Right cardiac atrium (tissue), 5 donors: ENCODE measurements at regions not wholly inside any gene's neighbourhood (a gene's known extent, or its start where the extent isn't known, plus 50 kb on each side); places are given as distances from the start of the nearest gene placed in this dataset.
A peak's percentile ranks its signal among the peaks of the same experiment; 100 is the strongest.

Source experiments
- ATAC-seq, 2 donors: fragments of 200-7000 bp; cut with Tn5 transposase; one replicate each; pipeline versions ENCODE4 v1.8.0 to v1.9.1; 2020; ENCODE audit warnings: moderate library complexity in 2 of 2, mild to moderate bottlenecking in 1 of 2
- DNase-seq, 3 donors: peaks; one replicate each; pipeline ENCODE4 v3.0.0-alpha.2; 2020
- H3K27ac ChIP-seq: one replicate; pipeline ENCODE4 v1.5.1; 2013; ENCODE audit warnings: mild to moderate bottlenecking, low read length, control low read depth, moderate library complexity
- H3K27me3 ChIP-seq: one replicate; pipeline ENCODE4 v1.6.1; 2013; ENCODE audit not compliant: control insufficient read depth, insufficient read depth
- H3K4me1 ChIP-seq: one replicate; pipeline ENCODE4 v1.6.1; 2013; ENCODE audit warnings: low read length; ENCODE audit not compliant: control insufficient read depth, insufficient read depth
- H3K4me3 ChIP-seq: one replicate; pipeline ENCODE4 v1.5.1; 2013; ENCODE audit warnings: low read length, control low read depth
- H3K9me3 ChIP-seq: one replicate; pipeline ENCODE4 v1.6.1; 2013; ENCODE audit warnings: low read length; ENCODE audit not compliant: control insufficient read depth
- WGBS: extraction: QIAGEN DNeasy Blood & Tissue Kit; methylation state at CpG from one replicate; pipeline ENCODE4 v1.1.7; 2013; 5-methylcytosine and 5-hydroxymethylcytosine counted together
- intact Hi-C, 4 donors: fragments of 100-400 bp; cut with DNase I; formaldehyde crosslinking; loops; one replicate each; pipeline versions ENCODE4 v1.11.0 to v1.14.0; 2022 to 2023
- donor health status: healthy with polysubstance abuse.
- donor health status: DM: no; HTN: yes; CAD: no.
- donor health status: DM: no; HTN: no; CAD: no.
- donor health status: DM: no; HTN: yes; CAD: no; lungs with severe emphysema.
- donor health status: DM: yes; HTN: yes; CAD: no.

DNA sequence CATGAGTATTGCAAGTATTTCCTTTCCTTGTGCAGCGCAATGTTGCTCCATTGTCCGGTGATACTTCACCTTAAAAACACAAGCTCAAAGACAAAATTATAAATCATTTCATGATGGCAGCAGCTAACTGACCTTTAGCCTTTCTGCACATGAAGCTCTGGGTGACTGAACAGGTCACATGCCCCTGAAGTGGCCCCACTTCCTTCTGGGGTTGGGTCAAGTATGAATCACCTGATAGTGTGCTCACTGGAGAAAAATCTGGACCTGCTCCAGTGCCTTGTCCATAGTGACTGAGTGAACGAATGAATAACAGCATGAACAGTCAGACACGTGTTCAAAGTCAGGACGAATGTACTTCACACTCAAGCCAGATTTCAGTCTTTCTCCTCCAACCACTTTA lies 658.9 kb downstream of the NPHP4 start:
- H3K9me3 ChIP-seq = no peaks in the 10 kb centered on the region
- no peak for DNase-seq
- WGBS = 70% methylated on average over 5 of the region's 5 CpGs
- H3K4me1 ChIP-seq = no peaks in the 10 kb centered on the region
- ATAC-seq = no peak
- no peaks in the 10 kb centered on the region for H3K27me3 ChIP-seq
- no peak overlapping the region for H3K27ac ChIP-seq
- intact Hi-C loops = no loop called here
- no peak overlapping the region for H3K4me3 ChIP-seq

DNA sequence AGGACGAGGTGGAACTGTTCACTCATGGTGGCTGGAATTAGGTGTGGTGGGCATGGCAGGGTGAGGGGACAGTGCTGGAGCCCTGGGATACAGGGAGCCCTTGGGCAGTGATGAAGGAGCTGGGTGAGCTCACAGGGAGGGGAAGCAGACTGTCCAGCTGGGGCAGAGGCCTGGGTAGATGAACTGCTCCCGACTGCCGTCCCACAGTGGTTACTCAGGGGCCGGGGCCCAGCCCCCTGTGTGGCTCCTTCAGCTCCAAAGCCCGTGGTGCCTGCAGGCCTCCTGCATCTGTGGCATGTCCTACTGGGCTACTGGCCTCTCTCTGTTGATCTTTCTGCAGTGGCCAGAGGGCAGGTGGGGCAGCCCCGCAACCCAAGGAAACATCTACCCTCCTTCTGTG lies 661.1 kb downstream of the NPHP4 start:
- DNase-seq (no peak), ATAC-seq (no peak)
- Histone ChIP-seq H3K9me3 (peaks cover 3% of the 10 kb centered on the region), H3K27me3 (no peaks in the 10 kb centered on the region), H3K4me1 (no peaks in the 10 kb centered on the region), H3K27ac (no peak overlapping the region), H3K4me3 (no peak overlapping the region)
- WGBS = 77% methylated on average over 6 of the region's 6 CpGs
- intact Hi-C loops = no loop called here

DNA sequence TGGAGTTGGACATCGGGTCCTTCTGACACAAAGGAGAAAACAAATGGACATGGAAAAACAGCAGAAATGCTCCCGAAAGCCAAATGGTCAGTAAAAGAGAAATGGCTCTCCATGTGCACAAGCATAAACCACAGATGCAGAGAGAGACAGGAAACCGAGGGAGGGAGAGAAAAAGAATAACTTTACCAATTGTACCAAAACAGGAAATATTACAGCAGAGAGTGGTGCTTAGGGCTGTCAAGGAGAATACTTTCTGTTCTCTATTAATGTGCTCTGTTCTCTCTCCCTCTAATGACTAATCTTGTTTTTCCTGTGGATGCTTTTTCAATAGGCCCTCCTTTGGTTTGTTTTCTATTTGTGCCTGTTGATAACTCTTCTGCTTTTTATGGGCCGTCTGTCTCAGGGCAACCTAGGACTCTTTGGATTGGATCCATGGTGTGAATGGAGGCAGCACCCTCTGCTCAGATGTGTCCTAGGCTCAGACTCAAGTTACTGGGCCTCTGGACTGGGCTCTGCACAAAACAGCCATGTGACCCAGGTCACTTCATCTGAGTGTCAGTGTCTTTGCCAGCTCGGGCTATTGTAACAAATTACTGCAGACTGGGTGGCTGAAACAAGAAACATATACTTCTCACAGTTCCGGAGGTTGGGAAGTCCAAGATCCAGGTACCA lies 663.0 kb downstream of the NPHP4 start:
- Histone ChIP-seq H3K9me3 (peaks cover 3% of the 10 kb centered on the region), H3K27me3 (no peaks in the 10 kb centered on the region), H3K27ac (no peak overlapping the region), H3K4me3 (no peak overlapping the region), H3K4me1 (no peaks in the 10 kb centered on the region)
- WGBS = 53% methylated on average over 6 of the region's 6 CpGs
- no peak for DNase-seq
- ATAC-seq = peak in 1 of 2 donors; percentile 83
- intact Hi-C loops = loop anchor here in 1 of 4 donors (10.0 kb wide), 1 partner anchor 56 kb away; no protein-coding TSS in a partner anchor

DNA sequence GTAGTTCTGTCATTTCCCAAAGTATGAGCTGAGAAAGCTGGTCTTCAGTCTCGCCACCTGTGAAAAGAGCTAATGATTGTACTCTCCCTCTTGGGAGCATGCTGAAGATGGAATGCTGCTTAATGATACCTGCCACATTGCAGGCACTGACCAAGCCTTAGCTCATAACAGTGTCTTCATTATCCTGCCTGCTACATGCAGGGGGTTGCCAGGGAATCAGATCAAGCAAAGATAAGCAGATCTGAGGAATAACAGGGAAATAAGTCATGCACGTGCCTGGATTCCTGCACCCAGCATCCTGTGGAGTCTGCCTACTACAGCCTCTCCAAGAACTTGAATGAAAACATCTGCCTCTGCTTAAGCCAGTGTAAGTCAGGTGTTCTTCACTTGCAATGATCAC lies 667.3 kb downstream of the NPHP4 start:
- ATAC-seq (no peak), DNase-seq (no peak)
- H3K4me1 ChIP-seq = no peaks in the 10 kb centered on the region
- H3K27me3 ChIP-seq = no peaks in the 10 kb centered on the region
- no peak overlapping the region for H3K4me3 ChIP-seq
- 71% methylated on average over 2 of the region's 2 CpGs for WGBS
- H3K9me3 ChIP-seq = peaks cover 3% of the 10 kb centered on the region
- intact Hi-C loops = loop anchor here in 1 of 4 donors (10.0 kb wide), 1 partner anchor 60 kb away; no protein-coding TSS in a partner anchor
- no peak overlapping the region for H3K27ac ChIP-seq

DNA sequence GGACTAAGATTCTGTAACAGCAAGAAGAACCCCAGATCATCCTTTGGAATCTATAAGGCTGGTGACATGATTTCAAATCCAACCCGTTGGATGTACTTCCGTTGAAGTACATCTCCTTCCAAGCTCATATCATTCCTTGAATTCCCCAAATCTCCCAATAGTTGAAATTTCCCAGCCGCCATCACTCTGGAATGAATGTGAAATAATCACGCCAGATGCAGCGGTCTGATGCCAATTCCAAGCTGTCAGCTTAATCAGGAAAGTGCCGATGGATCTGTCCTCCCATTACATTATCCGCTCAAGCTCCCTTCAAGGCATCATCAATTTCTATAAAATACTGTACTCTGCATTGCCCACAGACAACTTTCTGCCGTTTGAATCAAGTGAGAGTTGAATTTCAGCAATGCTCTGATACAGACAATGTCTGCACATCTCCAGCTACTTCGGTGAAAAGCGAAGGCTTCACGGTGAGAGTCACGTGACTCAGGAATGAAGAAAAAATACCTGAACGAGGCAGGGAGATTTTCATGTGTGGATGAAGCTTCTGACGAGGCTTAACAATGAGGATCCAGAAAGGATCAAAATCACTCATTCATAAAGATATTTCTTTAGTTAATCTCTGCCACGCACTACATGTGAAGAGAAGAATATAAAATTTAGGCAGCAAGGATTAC lies 663.9 kb downstream of the AJAP1 start:
- H3K4me1 ChIP-seq = no peaks in the 10 kb centered on the region
- intact Hi-C loops = no loop called here
- no peak overlapping the region for H3K27ac ChIP-seq
- H3K9me3 ChIP-seq = no peaks in the 10 kb centered on the region
- no peak for DNase-seq
- 65% methylated on average over 15 of the region's 15 CpGs for WGBS
- H3K4me3 ChIP-seq = no peak overlapping the region
- no peak for ATAC-seq
- H3K27me3 ChIP-seq = no peaks in the 10 kb centered on the region

DNA sequence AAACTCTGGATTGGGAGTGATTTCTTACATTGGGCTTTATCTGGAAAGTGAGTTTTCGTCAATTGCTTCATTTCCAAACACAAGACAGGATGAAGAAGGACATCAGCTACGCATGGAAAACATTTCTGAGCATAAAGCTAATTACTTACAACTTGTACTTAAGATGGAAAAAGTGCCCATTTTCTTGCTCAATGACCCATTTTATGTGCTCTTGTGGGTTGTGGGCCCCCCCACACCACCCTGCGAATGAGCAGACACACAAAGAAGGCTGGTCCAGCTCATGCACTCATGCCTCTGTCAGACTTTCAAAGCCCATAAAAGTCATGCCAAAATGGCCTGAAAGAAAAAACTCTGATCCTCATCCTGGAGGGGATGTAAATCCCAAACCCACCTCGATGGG lies 663.0 kb downstream of the AJAP1 start:
- Histone ChIP-seq H3K4me3 (no peak overlapping the region), H3K27ac (no peak overlapping the region), H3K27me3 (no peaks in the 10 kb centered on the region), H3K9me3 (no peaks in the 10 kb centered on the region), H3K4me1 (no peaks in the 10 kb centered on the region)
- ATAC-seq = no peak
- intact Hi-C loops = no loop called here
- WGBS = 71% methylated on average over 4 of the region's 4 CpGs
- no peak for DNase-seq

DNA sequence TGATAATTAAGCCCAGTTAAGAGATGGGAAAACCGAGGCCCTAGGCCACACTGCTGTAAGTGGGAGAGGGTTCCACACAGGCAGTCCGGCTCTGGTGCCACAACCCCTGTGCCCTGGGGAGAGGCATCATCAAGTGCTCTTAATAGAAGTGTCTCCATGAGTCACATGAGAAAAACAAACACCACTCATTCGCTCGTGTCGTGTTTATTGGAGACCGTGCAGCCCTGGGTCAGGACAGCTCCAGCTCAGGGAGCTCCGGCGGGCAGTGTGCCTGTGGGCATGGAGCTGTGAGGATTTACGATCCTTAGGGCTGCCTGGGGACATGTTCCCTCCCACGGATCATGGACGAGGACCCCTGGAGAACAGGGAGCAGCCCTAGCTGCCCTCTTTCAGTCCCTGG lies 658.5 kb downstream of the AJAP1 start:
- Histone ChIP-seq H3K4me3 (no peak overlapping the region), H3K27me3 (no peaks in the 10 kb centered on the region), H3K4me1 (no peaks in the 10 kb centered on the region), H3K27ac (no peak overlapping the region), H3K9me3 (no peaks in the 10 kb centered on the region)
- ATAC-seq (no peak), DNase-seq (no peak)
- WGBS = 67% methylated on average over 11 of the region's 11 CpGs
- intact Hi-C loops = no loop called here

DNA sequence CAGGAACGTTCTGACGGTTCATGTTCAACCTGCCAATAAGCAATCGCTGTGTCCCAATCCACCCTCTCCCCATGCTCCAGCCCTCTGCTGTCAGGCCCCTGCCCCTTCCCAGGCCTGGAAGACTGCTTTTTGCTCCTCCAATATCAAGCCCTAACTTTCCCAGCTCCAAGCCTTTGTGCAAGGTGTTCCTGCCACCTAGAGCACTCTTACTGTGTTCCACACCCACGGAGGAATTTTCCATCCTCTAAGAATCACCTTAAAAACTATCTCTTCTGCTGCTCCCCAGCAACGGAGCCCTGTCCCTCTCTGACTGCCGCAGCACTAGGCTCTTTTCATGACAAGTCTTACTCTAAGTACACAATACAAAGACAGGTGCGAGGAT lies 657.9 kb downstream of the AJAP1 start:
- Histone ChIP-seq H3K27me3 (no peaks in the 10 kb centered on the region), H3K4me1 (no peaks in the 10 kb centered on the region)
- intact Hi-C loops = no loop called here

DNA sequence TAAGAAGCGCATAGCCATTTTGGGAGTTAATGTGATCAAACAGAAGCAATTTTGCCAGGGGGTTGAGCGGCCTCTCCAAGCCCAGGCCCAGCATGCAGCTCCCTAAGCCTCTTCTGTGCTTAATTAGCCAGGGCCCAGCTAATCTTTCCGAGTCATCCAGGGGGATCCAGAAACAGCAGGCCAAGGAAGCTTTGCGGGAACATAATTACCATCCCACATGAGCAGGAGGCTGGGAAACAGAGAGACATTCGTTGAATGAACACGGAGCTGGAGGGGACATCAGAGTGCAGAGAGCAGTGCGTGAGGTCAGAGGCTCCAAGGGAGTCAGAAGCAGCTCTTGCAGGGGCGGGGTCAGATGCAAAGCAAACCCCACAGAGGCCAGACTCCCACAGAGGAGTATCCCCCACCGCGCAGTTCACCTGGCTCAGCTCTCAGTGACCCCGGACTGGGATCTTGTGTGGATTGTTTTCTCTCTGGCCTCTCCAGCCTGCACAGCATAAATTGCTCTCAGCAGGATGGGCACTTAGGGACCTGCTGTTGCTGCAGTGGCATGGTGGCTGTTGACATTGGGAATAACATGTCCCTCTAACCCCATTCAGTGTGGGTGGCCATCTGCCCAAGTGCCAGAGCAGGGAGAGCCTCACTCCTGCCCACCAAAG lies 657.4 kb downstream of the AJAP1 start:
- no peak for ATAC-seq
- Histone ChIP-seq H3K27ac (no peak overlapping the region), H3K4me1 (no peaks in the 10 kb centered on the region), H3K9me3 (no peaks in the 10 kb centered on the region), H3K4me3 (no peak overlapping the region), H3K27me3 (no peaks in the 10 kb centered on the region)
- no peak for DNase-seq
- WGBS = 61% methylated on average over 11 of the region's 11 CpGs
- intact Hi-C loops = no loop called here

More for the DNA sequence above, 657.9 kb downstream of the AJAP1 start:
- WGBS = 80% methylated on average over 7 of the region's 7 CpGs
- Histone ChIP-seq H3K9me3 (no peaks in the 10 kb centered on the region), H3K4me3 (no peak overlapping the region), H3K27ac (no peak overlapping the region)
- ATAC-seq = no peak
- no peak for DNase-seq

DNA sequence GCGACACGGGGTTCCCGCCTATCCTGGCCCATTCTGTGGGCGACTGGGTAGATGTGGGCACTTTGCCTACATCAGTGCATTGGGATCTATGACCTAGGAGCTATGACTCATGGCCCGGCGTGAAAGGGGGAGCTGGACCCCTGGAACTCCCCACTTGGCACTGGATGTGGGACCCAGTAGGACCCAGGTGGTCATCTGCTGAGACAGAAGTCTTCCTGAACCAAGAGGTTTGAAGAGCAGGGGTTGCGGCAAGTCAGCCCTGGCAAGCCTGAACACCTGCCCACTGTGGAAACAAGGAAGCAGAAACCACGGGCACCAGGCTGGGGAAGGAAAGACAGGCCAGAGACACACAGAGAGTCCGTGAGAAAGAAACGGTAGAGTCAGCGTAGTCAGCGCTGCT lies 656.7 kb downstream of the AJAP1 start:
- intact Hi-C loops = no loop called here
- H3K27me3 ChIP-seq = no peaks in the 10 kb centered on the region
- no peaks in the 10 kb centered on the region for H3K9me3 ChIP-seq
- H3K27ac ChIP-seq = no peak overlapping the region
- WGBS = 60% methylated on average over 12 of the region's 12 CpGs
- no peak overlapping the region for H3K4me3 ChIP-seq
- DNase-seq (no peak), ATAC-seq (no peak)
- no peaks in the 10 kb centered on the region for H3K4me1 ChIP-seq

DNA sequence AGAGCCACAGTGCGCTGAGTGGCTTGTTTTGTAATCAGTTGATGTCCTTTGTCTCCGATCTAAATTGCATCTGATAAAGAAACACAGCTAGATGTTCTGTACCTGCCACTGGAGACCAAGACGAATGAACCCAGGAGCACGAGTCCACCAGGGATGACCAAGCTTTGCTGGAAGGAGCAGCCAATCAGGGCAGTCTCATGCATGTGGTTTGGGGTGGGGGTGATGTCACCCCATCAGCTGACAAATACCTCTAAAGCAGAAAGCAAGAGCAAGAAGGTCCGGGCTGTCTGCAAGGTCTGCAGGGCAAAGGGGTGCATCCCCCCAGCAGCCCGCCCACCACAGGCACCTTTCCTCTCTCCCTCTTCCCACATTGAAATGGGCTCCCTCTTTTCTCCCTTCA lies 653.8 kb downstream of the AJAP1 start:
- no peak overlapping the region for H3K4me3 ChIP-seq
- H3K27ac ChIP-seq = no peak overlapping the region
- no peak for DNase-seq
- ATAC-seq = no peak
- no peaks in the 10 kb centered on the region for H3K9me3 ChIP-seq
- intact Hi-C loops = no loop called here
- WGBS = 65% methylated on average over 6 of the region's 6 CpGs
- H3K27me3 ChIP-seq = no peaks in the 10 kb centered on the region
- H3K4me1 ChIP-seq = no peaks in the 10 kb centered on the region
